Hepatocyte (in vitro differentiated cells): ENCODE measurements at regions not wholly inside any gene's neighbourhood (a gene's known extent, or its start where the extent isn't known, plus 50 kb on each side); places are given as distances from the start of the nearest gene placed in this dataset.
"Not testable (repeated sequence)": the region's sequence is repeated elsewhere in the genome, so short reads cannot be mapped to it uniquely, and the experiment has no call there.

Source experiments
- CTCF ChIP-seq: fragments of 200-600 bp; sonication (generic); IDR thresholded peaks from 2 replicates; pipeline ENCODE4 v1.5.1; 2016; ENCODE audit warnings: antibody characterized with exemption, mild to moderate bottlenecking; ENCODE audit not compliant: poor library complexity
- EZH2 ChIP-seq: fragments of 200-600 bp; sonication (generic); IDR thresholded peaks from 2 replicates; pipeline ENCODE4 v1.6.1; 2016; ENCODE audit warnings: antibody characterized with exemption, mild to moderate bottlenecking, borderline replicate concordance
- EZH2phosphoT487 ChIP-seq: fragments of 200-600 bp; sonication (generic); IDR thresholded peaks from one replicate; pipeline ENCODE4 v1.6.1; 2018; ENCODE audit warnings: antibody characterized with exemption, mild to moderate bottlenecking, low read depth, moderate library complexity; ENCODE audit not compliant: unreplicated experiment, severe bottlenecking

- not testable (repeated sequence) for TF ChIP-seq CTCF, EZH2, EZH2phosphoT487
Measured at GRCh38 chr4:49578899-49579298, 592.8 kb downstream of the CWH43 start.
